ENCODE measurements at regions not wholly inside any gene's neighbourhood (a gene's known extent, or its start where the extent isn't known, plus 50 kb on each side); places are given as distances from the start of the nearest gene placed in this dataset.

DNA sequence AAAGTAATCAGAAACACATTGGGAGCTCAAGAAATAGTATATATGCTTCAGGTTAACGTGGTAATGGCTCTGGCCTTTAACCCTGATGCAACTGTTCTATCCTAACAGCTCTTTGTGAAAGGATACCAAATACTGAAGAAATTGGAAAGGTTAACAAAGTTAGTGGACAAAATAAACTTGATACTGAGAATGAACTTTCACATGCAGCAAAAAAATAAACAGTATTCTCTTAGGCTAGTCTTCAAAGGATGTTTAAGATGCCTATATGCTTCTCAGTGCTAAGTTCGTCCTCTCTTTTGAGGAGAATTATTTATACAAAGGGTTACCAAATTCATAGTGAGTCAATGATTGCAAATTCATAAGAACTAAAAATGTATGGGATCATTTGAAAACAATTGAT, 256.2 kb upstream of the FERD3L start:
- TF ChIP-seq, protein P1, sequence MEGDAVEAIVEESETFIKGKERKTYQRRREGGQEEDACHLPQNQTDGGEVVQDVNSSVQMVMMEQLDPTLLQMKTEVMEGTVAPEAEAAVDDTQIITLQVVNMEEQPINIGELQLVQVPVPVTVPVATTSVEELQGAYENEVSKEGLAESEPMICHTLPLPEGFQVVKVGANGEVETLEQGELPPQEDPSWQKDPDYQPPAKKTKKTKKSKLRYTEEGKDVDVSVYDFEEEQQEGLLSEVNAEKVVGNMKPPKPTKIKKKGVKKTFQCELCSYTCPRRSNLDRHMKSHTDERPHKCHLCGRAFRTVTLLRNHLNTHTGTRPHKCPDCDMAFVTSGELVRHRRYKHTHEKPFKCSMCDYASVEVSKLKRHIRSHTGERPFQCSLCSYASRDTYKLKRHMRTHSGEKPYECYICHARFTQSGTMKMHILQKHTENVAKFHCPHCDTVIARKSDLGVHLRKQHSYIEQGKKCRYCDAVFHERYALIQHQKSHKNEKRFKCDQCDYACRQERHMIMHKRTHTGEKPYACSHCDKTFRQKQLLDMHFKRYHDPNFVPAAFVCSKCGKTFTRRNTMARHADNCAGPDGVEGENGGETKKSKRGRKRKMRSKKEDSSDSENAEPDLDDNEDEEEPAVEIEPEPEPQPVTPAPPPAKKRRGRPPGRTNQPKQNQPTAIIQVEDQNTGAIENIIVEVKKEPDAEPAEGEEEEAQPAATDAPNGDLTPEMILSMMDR (IDR thresholded peaks at IDR 0.05) = no peak
- TF ChIP-seq POLR2A (IDR thresholded peaks at IDR 0.05) = no peak
- no peak for TF ChIP-seq EP300 (IDR thresholded peaks at IDR 0.05)
